Skeletal muscle cell (primary cell): ENCODE measurements at regions not wholly inside any gene's neighbourhood (a gene's known extent, or its start where the extent isn't known, plus 50 kb on each side); places are given as distances from the start of the nearest gene placed in this dataset.

Experiments
- DNase-seq: peaks from one replicate; pipeline ENCODE4 v3.0.0-alpha.2; 2010; ENCODE audit warnings: low read depth
- H3K4me3 ChIP-seq: 2 replicates; pipeline ENCODE4 v1.5.1; 2011; ENCODE audit warnings: low read depth, mild to moderate bottlenecking, control low read depth, low read length, moderate library complexity

DNA sequence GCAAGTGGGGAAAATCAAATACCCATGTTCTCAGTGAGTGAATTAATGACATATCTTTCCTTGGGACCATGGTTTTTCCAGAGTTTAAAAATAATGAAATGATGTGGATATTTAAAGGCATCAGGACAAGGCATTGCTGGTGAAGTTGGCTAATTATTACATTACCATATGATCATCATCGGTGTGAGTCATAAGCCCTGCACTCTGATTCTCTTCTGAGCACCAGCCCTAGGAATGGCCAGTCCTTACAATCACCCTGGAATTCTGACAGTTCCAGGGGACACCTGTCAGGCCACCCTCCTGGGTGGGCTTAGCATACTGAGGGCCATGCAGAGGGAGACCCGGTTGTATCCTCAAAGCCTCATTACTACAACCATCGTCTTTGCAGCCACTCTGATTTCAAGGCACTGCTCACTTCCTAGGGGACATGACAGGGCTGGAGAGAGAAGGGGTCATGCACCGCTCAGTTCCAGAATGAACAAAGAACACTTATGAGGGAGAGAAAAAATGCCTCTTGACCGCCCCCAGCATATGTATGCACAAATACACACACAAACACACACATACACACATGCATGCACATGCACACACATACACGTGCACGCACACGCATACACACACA, 365.0 kb downstream of the MIAT start:
- DNase-seq, result no peak
- no peak overlapping the region for H3K4me3 ChIP-seq

DNA sequence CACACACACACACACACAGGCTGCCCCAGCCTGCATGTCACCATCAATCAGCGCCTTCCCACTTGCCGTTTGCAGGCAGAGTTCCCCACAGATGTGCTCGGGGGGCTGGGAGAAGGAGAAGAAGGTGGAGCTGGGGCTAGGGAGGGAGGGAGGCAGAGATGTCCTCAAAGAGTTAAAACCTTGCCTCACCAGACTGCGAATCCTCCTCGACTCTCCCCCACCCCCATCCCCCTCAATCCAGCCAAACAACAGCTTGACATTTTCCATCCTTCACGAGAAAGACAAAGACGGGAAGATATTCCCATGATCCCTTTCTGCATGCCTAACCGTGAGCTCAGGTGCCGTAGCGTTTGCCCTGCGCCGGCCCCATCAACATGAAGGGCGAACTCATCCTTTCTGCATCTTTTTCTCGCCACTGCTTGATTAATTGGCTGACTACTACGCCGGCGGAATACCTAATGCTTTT, 365.5 kb downstream of the MIAT start:
- no peak overlapping the region for H3K4me3 ChIP-seq
- DNase-seq, result no peak

DNA sequence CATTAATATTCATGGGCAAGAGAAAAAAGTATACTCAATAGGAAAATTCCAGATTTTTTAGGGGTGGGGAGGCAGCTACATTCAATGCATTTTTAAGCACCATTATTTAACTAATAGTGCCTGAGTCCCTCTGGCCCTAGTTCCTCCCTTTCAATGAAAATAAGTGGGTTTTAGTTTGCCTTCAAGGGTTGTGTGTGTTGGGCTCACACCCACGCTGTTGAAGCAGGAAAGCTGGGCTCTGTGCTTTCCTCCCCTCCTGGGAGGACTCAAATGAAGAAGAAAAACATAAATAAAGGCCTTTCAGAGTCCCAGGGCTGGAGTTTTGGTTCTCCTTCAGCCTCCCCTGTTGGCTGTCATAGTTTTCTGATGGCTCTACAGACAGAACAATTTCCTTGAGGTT, 366.2 kb downstream of the MIAT start:
- no peak for DNase-seq
- H3K4me3 ChIP-seq, result no peak overlapping the region

DNA sequence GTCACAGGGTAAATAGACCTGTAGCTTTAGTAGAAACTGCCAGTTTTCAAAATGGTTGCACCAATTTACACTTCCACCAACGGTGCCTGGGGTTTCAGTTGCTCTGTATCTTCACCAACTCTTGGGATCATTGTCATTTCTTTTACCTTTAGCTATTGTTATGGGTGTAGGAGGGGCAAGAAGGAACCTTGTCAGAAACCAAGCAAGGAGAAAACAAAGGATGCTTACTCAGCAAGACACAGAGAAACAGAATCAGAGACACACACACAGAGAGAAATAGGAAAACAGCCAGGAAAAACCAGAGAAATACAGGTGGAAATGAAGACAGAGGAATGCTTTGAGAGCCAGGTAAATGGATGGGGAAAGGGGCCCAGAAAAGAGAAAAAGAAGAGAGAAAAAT, 367.6 kb downstream of the MIAT start:
- H3K4me3 ChIP-seq, result no peak overlapping the region
- DNase-seq, result no peak

DNA sequence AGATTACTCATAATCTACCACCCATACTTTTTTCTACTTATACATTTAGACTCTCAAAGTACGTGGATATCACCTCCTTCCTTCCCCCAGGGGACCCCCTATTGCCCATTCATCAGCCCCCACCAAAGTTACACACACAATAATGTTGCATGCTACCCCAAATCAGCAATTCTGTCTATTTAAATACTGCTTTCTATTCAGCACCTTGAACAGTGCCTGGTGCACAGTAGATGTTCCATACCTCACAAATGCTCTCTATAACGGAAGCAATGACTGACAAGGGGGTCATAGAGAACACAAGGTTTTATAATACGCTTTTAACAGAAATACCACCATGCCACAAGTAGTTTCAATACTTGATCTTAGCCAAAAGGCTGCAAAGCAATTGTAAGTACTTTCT, 370.7 kb downstream of the MIAT start:
- no peak overlapping the region for H3K4me3 ChIP-seq
- DNase-seq, result no peak

DNA sequence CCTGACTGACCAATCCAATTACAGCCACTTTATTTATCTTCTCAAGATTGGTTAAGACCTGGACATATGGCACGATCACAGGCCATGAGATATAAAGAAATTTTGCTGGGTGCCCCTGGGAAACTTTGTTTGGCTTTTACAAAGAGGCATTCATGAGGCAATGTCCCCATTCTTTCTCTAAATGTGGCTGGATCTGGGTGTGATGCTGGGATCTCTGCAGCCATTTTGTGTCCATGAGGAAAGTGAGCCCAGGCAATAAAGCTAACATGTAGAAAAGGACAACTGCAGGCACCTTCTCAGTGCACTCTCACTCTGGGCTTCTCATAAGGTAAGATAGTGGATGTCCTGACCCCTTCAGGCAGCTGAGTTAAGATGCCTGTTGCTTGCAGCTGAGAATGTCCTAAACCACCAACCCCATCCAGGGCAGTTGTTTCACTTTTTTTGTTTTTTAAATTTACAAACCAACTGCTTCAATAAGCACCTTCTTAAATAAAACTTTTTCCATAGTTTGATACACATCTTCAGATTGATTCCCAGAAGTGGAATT, 372.3 kb downstream of the MIAT start:
- H3K4me3 ChIP-seq, result no peak overlapping the region
- DNase-seq, result no peak

DNA sequence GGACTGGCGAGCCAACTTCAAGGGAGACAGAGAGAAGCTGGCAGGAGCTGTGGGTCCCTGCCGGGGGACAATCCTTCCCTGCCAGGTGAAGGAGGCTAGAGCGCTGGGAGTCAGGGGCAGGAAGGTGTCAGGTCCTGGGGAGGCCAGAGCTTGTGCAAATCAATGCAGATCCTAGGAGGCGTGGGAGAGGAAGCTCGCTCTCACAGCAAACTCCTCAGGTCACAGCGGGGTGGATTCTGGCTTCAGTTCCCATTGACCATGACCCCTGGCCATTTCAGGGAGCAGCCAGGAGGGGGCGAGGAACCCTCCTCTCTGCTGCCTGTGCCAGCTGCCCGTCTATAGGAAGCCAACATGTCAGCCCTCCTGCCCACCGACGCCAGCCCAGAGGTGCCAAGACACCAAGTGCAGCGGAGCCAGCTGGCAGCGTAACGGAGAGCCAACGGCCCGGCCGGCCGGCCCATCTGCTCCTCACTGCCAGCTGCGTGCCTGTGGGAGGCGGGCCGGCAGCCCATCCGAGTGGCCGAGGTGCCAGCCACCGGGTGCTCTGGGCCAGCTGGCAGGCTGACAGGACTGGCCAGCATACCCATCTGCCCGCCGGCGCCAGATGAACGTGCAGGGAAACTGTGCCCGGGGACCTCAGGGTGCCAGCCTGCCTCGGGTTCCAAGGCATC, 374.8 kb downstream of the MIAT start:
- no peak for DNase-seq

DNA sequence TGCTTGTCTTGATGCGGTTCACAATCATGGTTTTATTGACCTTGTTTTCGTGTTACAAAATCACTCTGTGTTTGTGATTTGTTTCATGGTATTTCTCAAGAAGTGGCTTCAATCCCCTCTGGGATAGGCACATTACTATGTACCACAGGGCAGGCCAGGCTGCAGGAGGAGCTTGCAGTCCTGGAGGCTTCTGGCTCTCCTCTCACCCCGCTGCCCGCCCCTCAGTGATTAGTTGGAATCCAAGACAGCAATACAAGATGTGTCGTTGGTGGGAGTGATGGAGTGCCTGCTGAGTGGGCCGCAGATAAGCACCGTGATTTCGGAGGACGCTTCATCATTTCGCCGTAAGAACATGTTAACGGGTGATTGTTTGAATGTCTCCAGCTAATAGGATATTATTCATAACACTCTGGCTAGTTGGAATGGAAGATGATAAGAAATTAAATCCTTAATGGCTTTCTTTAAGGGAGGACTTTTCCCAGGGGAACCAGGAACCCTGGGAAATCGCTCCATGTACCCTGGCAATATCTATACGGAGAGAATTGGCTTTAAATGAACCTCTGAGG, 384.4 kb downstream of the MIAT start:
- no peak for DNase-seq

More for the DNA sequence above, 374.8 kb downstream of the MIAT start:
- no peak overlapping the region for H3K4me3 ChIP-seq

DNA sequence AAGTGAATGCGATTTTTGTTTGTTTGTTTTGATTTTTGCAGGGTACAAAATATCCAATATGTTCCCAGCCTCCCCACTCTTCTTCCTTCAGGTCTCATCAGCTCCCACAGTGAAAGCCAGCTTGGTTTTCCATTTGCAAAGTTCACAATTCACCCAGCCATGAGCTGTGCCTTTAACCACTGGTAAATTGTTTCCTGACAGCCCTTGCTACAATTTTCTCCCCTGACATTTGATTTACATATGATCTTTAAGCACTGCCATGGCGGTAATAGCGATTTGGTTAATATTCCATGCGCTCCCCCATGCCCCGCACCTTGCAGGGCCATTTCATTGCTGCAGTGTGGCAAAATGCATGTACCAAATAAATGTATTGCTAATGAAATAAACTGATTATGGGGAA, 385.9 kb downstream of the MIAT start:
- DNase-seq, result no peak
- H3K4me3 ChIP-seq, result no peak overlapping the region

More for the DNA sequence above, 384.4 kb downstream of the MIAT start:
- H3K4me3 ChIP-seq, result no peak overlapping the region

DNA sequence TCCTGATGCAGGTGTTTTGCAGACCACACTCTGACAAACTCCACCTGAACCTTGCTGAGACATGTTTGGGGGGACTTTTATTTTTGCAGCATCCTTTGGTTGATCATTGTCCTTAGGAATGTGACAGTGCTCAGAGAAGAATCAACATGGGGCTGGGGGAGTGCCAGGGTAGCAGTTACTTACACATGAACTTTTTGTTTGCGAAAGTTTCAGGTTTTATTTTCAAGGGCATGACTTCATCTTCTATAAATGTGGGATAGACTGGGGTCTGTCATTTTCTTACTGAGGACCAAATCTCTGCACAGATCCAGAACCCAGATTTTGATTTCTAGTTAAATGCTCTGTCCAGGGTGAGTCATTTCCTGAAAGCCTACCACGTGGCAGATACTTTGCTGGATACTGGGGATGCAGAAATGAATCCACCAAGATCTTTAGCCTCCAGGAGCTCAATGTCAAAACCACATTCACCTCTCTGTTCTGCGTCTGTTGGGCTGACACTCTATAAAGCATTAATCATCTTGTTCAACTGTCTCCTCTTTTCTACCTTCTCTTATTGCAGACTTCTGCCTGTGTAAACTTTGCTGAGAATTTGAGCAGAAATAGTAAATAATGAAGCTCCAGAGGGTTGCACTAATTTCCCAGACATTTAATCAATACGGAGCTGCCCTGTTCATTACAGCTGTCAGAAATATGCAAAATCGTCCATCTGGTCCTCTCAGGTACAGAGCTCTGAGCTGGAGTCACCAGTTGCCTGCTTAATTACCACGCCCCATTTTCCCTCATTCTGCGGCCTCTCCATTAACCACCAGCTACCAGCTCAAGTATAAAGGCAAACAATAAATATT, 387.9 kb downstream of the MIAT start:
- no peak overlapping the region for H3K4me3 ChIP-seq
- DNase-seq, result peak; percentile 16

DNA sequence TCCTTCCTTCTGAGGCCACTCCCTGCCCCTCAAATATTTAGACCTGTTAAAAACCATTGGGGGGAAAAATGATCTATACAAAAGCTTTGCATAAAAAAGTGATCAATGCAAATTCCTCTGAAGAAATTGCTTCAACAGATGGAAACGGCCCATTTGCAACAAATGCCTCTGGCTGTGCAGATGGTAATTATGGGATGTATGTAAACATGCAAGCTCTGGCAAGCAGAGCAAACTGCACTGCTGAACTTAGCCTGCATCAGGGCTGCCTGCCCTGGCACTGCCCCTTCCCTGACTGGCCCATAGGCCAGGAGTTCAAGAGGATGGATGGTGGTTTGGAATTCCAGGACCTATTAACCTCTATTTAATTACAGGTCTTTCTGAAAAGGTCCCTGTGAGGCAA, 388.7 kb downstream of the MIAT start:
- no peak overlapping the region for H3K4me3 ChIP-seq
- no peak for DNase-seq

DNA sequence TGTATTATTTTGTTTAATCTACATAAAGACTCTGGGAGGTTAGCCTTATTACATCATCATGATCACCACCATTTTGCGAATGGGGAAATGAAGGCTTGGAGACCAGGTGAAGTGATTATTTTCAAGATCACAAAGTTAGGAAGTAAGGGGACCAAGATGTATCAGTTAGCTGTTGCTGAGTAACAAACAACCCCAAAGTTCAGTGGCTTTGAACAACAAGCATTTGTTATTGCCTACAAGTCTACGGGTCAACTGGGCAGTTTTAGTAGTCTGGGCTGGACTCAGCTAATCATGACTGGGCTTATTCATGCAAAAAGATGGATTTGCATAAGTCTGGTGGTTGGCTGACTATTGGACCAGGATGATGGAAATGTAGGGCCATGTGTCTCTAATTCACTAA, 389.2 kb downstream of the MIAT start:
- no peak for DNase-seq
- no peak overlapping the region for H3K4me3 ChIP-seq

DNA sequence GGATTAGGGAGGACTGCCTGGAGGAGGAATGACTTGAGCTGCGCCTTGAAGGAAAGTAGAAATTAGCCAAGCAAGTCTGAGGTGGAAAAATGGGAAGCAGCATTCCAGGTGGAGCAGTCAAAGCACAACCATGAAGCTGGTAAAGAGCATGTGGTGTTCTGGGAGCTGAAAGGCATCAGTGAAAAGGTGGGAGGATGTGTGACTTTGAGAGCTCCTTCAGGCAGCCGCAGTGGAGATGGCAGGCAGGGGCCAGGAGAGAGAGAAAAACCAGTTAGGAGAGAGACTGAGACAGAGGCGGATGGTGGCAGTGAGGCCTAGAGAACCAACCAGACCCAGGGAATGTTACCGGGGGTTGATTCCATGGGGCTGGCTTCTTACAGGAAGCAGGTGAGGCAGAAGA, 393.4 kb downstream of the MIAT start:
- no peak overlapping the region for H3K4me3 ChIP-seq
- no peak for DNase-seq

DNA sequence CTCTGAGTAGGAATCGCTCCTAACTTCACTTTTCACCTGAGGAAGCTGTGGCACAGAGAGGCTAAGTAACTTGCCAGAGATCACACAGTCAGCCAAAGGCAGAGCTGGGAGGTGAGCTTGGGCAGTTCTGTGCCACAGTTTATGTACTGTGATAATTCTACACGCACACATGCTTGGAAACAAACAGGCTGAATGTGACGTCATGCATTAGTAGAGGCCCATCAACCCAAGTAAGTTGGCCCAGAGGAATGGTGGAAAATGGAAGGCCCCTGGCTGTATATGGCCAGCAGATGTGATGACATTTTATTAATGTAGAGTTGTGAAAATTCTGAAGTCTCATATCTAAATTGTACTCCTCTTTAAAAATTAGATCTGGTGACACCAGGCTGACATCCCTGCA, 394.0 kb downstream of the MIAT start:
- H3K4me3 ChIP-seq, result no peak overlapping the region
- DNase-seq, result no peak

DNA sequence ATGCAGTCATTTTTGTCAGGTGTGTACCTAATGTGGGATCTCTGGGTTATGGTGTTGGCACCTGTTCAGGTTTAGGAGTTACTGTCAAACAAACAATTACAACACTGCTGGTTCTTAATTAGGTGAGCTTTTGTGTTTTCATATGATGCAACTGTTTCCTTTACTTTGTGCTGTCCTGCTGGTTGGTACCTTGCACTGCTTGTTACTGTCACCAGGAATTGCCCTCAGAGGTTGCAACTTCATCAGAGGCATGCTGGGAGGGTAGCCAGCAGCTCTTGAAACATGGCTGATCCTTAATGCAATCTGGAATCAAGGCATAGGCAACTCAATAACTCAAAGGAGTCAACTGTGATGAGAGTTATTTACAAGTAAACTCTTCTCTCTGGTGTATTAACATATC, 400.3 kb downstream of the MIAT start:
- no peak overlapping the region for H3K4me3 ChIP-seq
- no peak for DNase-seq

DNA sequence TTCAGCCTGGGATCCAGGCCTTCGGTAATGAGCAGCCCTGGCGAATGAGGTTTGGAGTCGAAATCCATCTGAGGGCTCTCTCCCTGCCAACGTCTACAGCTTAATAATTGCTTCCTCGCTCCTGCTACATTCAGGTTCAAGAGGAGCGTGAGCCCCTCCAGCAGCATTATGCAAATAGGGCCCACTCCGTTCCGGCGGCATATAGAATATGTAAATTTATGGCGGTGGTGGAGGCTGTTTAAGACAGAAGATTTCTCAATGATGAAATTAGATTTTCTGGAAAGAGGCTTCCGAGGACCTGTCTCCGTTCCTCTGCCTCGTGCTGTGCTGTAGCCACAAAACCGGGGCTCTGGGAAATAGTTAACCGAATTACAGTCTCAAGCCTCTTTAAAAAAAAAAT, 402.8 kb downstream of the MIAT start:
- no peak for DNase-seq
- H3K4me3 ChIP-seq, result no peak overlapping the region

DNA sequence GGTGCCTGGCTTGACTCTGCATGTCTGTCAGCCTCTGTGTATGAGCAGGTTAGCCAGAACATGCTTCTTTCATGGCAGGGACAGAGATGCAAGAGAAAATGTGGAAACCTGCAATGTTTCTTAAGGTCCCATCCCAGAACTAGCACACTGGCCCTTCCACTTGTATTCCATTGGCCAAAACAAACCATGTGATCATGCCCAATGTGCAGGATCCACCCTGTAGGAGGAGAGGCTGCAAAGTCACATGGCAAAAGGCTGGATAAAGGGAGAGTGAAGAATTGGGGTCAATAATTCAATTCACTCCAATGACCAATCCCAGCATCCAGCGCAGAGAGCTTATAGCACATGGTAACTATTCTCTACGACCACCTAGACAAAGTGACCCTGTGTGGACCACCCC, 405.5 kb downstream of the MIAT start:
- DNase-seq, result no peak

DNA sequence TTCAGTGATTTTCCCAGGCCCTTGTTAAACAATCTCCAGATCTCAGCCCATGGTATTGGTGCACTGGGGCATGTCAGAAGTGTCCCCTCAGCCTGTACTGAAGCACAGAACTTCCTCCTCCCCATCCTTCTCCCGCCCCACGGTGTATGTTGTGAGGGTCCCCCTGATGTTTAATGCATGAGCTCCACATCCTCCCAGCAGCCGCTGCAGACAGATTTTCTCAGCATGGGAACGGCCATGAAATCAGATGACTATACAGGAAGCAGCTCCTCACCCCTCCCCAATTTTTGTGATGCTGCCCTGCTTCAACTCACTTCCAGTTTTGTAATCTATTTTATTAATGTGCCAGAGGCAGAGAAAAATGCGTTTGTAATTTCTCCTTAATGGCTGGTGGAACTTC, 406.0 kb downstream of the MIAT start:
- H3K4me3 ChIP-seq, result no peak overlapping the region

More for the DNA sequence above, 405.5 kb downstream of the MIAT start:
- H3K4me3 ChIP-seq, result no peak overlapping the region

DNA sequence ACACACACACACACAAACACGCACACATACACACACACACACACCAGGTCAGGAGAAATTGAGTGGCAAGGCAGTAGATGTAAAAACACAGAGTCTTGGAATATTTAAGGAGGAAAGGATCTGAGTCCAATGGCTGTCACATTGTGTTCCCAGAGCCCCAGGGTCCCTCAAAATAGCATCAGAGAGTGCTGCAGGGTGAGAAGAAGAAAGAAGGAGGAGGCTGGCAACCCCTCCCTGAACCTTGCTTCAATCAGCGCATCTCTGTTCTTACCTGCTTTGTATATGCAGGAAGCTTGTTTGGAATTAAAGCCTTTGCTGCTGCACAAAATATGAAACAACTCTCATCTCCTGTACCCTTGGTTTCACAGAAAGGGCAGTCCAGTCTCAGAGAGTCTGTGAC, 406.5 kb downstream of the MIAT start:
- no peak overlapping the region for H3K4me3 ChIP-seq
- no peak for DNase-seq

More for the DNA sequence above, 406.0 kb downstream of the MIAT start:
- no peak for DNase-seq

DNA sequence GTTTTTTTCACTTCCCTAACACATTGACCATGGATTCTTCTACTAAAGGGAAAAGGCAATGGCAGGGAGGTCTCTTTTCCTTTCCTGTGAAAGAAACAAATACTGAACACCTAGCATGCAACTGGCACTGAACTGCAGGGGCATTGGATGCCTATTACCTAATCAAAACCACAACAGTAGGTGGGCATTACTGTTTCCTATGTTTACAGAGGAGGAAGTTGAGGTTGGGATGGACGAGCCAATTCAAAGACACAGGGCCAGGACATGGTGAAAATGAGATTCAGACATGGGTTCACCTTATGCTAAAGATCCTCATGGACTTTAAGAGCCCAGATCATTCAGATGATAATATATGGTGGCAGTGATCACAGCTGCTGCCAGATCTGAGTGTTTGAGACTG, 407.0 kb downstream of the MIAT start:
- H3K4me3 ChIP-seq, result no peak overlapping the region
- DNase-seq, result no peak
